ENCODE measurements at regions not wholly inside any gene's neighbourhood (a gene's known extent, or its start where the extent isn't known, plus 50 kb on each side); places are given as distances from the start of the nearest gene placed in this dataset.
"Not testable (repeated sequence)": the region's sequence is repeated elsewhere in the genome, so short reads cannot be mapped to it uniquely, and the experiment has no call there.

DNA sequence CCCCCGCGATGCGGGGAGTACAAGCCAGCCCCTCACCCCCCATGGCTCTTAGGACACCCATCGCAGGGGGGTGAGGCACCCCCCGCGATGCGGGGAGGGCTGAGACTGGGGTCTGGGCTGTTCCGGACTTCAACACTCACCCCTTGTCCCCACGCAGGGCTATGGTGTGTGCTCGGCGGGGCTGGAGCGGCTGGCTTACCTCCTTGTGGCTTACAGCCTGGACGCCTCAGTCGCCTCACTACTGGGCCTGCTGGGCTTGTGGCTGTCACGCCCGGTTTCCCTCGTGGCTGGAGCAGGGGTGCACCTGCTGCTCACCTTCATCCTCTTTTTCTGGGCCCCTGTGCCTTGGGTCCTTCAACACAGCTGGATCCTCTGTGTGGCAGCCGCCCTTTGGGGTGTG, 87.8 kb upstream of the HMX1 start:
- not testable (repeated sequence) for H4K91ac ChIP-seq (ENCODE audit: low read depth, low read length, poor library complexity)

DNA sequence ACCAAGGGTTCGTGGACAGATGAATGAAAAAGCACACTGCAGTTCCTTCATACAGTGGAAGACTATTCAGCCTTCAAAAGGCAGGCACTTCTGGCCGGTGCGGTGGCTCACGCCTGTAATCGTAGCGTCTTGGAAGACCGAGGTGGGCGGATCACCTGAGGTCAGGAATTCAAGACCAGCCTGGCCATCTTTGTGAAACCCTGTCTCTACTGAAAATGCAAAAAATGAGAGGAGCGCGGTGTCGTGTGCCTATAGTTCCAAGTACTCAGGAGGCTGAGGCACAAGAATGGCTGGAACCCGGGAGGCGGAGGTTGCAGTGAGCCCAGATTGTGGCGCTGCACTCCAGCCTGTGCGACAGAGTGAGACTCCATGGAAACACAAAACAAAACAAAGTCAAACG, 82.4 kb upstream of the HMX1 start:
- H3K36me3 ChIP-seq (replicated peaks in 1 of 2; ENCODE audit: control insufficient read depth in 2 of 2, insufficient read depth in 2 of 2, low read length in 2 of 2); H3K4me3 ChIP-seq (ENCODE audit: low read length in 2 of 2); DNase-seq (ENCODE audit: low spot score); H2BK15ac ChIP-seq (ENCODE audit: low read length); H3K14ac ChIP-seq (ENCODE audit: low read length); H3K27ac ChIP-seq (replicated peaks; ENCODE audit: low read length); H3K4me1 ChIP-seq (ENCODE audit: control insufficient read depth in 2 of 2, insufficient read depth in 1 of 2, low read depth in 1 of 2, low read length in 2 of 2); H2AK5ac ChIP-seq (ENCODE audit: low read depth, low read length); H3K9me3 ChIP-seq (replicated peaks in 1 of 2; ENCODE audit: control insufficient read depth in 2 of 2, insufficient read depth in 1 of 2, low read depth in 1 of 2, low read length in 2 of 2); H3K4me2 ChIP-seq (ENCODE audit: insufficient read depth, low read length, poor library complexity, severe bottlenecking); H4K8ac ChIP-seq (ENCODE audit: low read depth, low read length); H3K4ac ChIP-seq (ENCODE audit: low read length); H4K91ac ChIP-seq (ENCODE audit: low read depth, low read length, poor library complexity); H3K27me3 ChIP-seq (ENCODE audit: control insufficient read depth in 3 of 3, insufficient read depth in 3 of 3, low read depth in 1 of 3, low read length in 3 of 3); H2AFZ ChIP-seq (ENCODE audit: low read length); H3K18ac ChIP-seq (ENCODE audit: low read length); H2BK120ac ChIP-seq (ENCODE audit: low read depth, low read length); H3K23ac ChIP-seq (ENCODE audit: low read depth, low read length, poor library complexity); H2BK5ac ChIP-seq (ENCODE audit: low read length); H3K79me1 ChIP-seq (ENCODE audit: low read depth, low read length); H2BK12ac ChIP-seq (ENCODE audit: low read length); H3K9ac ChIP-seq (ENCODE audit: low read depth, low read length, poor library complexity): not testable (repeated sequence)
- WGBS, 2 donors (ENCODE audit: extremely low coverage in 2 of 2, insufficient read length in 2 of 2, insufficient replicate concordance in 1 of 2) = no CpG with 5 or more reads among the region's 16 CpGs

More for the DNA sequence above, 87.8 kb upstream of the HMX1 start:
- not testable (repeated sequence) for H3K4ac ChIP-seq (ENCODE audit: low read length); H2BK12ac ChIP-seq (ENCODE audit: low read length); H4K8ac ChIP-seq (ENCODE audit: low read depth, low read length); H2AK5ac ChIP-seq (ENCODE audit: low read depth, low read length); H3K18ac ChIP-seq (ENCODE audit: low read length); H3K9me3 ChIP-seq (replicated peaks in 1 of 2; ENCODE audit: control insufficient read depth in 2 of 2, insufficient read depth in 1 of 2, low read depth in 1 of 2, low read length in 2 of 2); H3K4me1 ChIP-seq (ENCODE audit: control insufficient read depth in 2 of 2, insufficient read depth in 1 of 2, low read depth in 1 of 2, low read length in 2 of 2); H3K36me3 ChIP-seq (replicated peaks in 1 of 2; ENCODE audit: control insufficient read depth in 2 of 2, insufficient read depth in 2 of 2, low read length in 2 of 2); H3K27ac ChIP-seq (replicated peaks; ENCODE audit: low read length); H3K9ac ChIP-seq (ENCODE audit: low read depth, low read length, poor library complexity); H3K14ac ChIP-seq (ENCODE audit: low read length); H2BK120ac ChIP-seq (ENCODE audit: low read depth, low read length); H3K79me1 ChIP-seq (ENCODE audit: low read depth, low read length); H3K27me3 ChIP-seq (ENCODE audit: control insufficient read depth in 3 of 3, insufficient read depth in 3 of 3, low read depth in 1 of 3, low read length in 3 of 3); H3K4me2 ChIP-seq (ENCODE audit: insufficient read depth, low read length, poor library complexity, severe bottlenecking); H3K23ac ChIP-seq (ENCODE audit: low read depth, low read length, poor library complexity); H2BK15ac ChIP-seq (ENCODE audit: low read length); H2BK5ac ChIP-seq (ENCODE audit: low read length); H3K4me3 ChIP-seq (ENCODE audit: low read length in 2 of 2); H2AFZ ChIP-seq (ENCODE audit: low read length); DNase-seq (ENCODE audit: low spot score)
- WGBS, 2 donors (ENCODE audit: extremely low coverage in 2 of 2, insufficient read length in 2 of 2, insufficient replicate concordance in 1 of 2) = no CpG with 5 or more reads among the region's 18 CpGs

DNA sequence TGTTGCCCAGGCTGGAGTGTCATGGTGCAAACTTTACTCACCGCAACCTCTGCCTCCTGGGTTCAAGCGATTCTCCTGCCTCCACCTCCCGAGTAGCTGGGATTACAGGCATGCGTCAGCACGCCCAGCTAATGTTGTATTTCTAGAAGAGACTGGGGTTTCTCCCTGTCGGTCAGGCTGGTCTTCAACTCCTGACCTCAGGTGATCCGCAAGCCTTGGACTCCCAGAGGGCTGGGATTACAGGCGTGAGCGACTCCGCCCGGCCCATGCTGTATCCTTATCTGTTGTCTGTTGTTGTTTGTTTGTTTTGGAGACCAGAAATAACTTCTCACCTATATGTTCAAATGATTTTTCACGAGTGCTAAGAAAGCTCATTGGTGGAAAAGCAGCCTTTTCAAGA, 81.2 kb upstream of the HMX1 start:
- not testable (repeated sequence) for H3K79me1 ChIP-seq (ENCODE audit: low read depth, low read length); H3K4me3 ChIP-seq (ENCODE audit: low read length in 2 of 2); H2BK5ac ChIP-seq (ENCODE audit: low read length); H3K27ac ChIP-seq (replicated peaks; ENCODE audit: low read length); H3K9ac ChIP-seq (ENCODE audit: low read depth, low read length, poor library complexity); H3K4ac ChIP-seq (ENCODE audit: low read length); H3K4me2 ChIP-seq (ENCODE audit: insufficient read depth, low read length, poor library complexity, severe bottlenecking); H3K27me3 ChIP-seq (ENCODE audit: control insufficient read depth in 3 of 3, insufficient read depth in 3 of 3, low read depth in 1 of 3, low read length in 3 of 3); DNase-seq (ENCODE audit: low spot score); H3K23ac ChIP-seq (ENCODE audit: low read depth, low read length, poor library complexity); H3K36me3 ChIP-seq (replicated peaks in 1 of 2; ENCODE audit: control insufficient read depth in 2 of 2, insufficient read depth in 2 of 2, low read length in 2 of 2); H2BK15ac ChIP-seq (ENCODE audit: low read length); H3K14ac ChIP-seq (ENCODE audit: low read length); H3K4me1 ChIP-seq (ENCODE audit: control insufficient read depth in 2 of 2, insufficient read depth in 1 of 2, low read depth in 1 of 2, low read length in 2 of 2); H2BK120ac ChIP-seq (ENCODE audit: low read depth, low read length); H3K18ac ChIP-seq (ENCODE audit: low read length); H4K91ac ChIP-seq (ENCODE audit: low read depth, low read length, poor library complexity); H3K9me3 ChIP-seq (replicated peaks in 1 of 2; ENCODE audit: control insufficient read depth in 2 of 2, insufficient read depth in 1 of 2, low read depth in 1 of 2, low read length in 2 of 2); H2BK12ac ChIP-seq (ENCODE audit: low read length); H2AFZ ChIP-seq (ENCODE audit: low read length); H2AK5ac ChIP-seq (ENCODE audit: low read depth, low read length); H4K8ac ChIP-seq (ENCODE audit: low read depth, low read length)
- WGBS, 2 donors (ENCODE audit: extremely low coverage in 2 of 2, insufficient read length in 2 of 2, insufficient replicate concordance in 1 of 2) = no CpG with 5 or more reads among the region's 12 CpGs

DNA sequence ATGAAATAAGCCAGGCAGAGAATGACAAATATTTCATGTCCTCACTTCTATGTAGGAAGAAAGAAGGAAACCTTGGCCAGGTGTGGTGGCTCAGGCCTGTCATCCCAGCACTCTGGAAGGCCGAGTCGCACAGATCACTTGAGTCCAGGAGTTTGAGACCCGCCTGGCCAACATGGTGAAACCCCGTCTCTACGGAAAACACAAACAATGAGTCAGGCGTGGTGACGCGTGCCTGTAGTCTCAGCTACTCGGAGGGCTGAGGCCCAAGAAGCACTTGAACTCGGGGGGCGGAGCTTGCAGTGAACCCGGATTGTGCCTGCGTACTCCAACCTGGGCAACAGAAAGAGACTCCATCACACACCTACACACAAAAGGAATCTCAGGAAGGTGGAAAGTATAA, 80.5 kb upstream of the HMX1 start:
- H2AK5ac ChIP-seq (ENCODE audit: low read depth, low read length); H2BK12ac ChIP-seq (ENCODE audit: low read length); H3K4me1 ChIP-seq (ENCODE audit: control insufficient read depth in 2 of 2, insufficient read depth in 1 of 2, low read depth in 1 of 2, low read length in 2 of 2); H2BK15ac ChIP-seq (ENCODE audit: low read length); H3K9me3 ChIP-seq (replicated peaks in 1 of 2; ENCODE audit: control insufficient read depth in 2 of 2, insufficient read depth in 1 of 2, low read depth in 1 of 2, low read length in 2 of 2); H3K23ac ChIP-seq (ENCODE audit: low read depth, low read length, poor library complexity); H3K27me3 ChIP-seq (ENCODE audit: control insufficient read depth in 3 of 3, insufficient read depth in 3 of 3, low read depth in 1 of 3, low read length in 3 of 3); H3K18ac ChIP-seq (ENCODE audit: low read length); H3K4me3 ChIP-seq (ENCODE audit: low read length in 2 of 2); H3K9ac ChIP-seq (ENCODE audit: low read depth, low read length, poor library complexity); H2BK120ac ChIP-seq (ENCODE audit: low read depth, low read length); H4K8ac ChIP-seq (ENCODE audit: low read depth, low read length); H3K4me2 ChIP-seq (ENCODE audit: insufficient read depth, low read length, poor library complexity, severe bottlenecking); H2BK5ac ChIP-seq (ENCODE audit: low read length); DNase-seq (ENCODE audit: low spot score); H2AFZ ChIP-seq (ENCODE audit: low read length); H3K14ac ChIP-seq (ENCODE audit: low read length); H3K79me1 ChIP-seq (ENCODE audit: low read depth, low read length); H3K4ac ChIP-seq (ENCODE audit: low read length); H3K27ac ChIP-seq (replicated peaks; ENCODE audit: low read length); H3K36me3 ChIP-seq (replicated peaks in 1 of 2; ENCODE audit: control insufficient read depth in 2 of 2, insufficient read depth in 2 of 2, low read length in 2 of 2); H4K91ac ChIP-seq (ENCODE audit: low read depth, low read length, poor library complexity): not testable (repeated sequence)
- no CpG with 5 or more reads among the region's 13 CpGs for WGBS, 2 donors (ENCODE audit: extremely low coverage in 2 of 2, insufficient read length in 2 of 2, insufficient replicate concordance in 1 of 2)
